ENCODE measurements at regions not wholly inside any gene's neighbourhood (a gene's known extent, or its start where the extent isn't known, plus 50 kb on each side); places are given as distances from the start of the nearest gene placed in this dataset.

- no TSS peak for BruUV-seq (replicated peaks)
- no peak overlapping the region for H3K4me3 Mint-ChIP-seq (ENCODE audit: low read depth, unreplicated experiment)
- intact Hi-C loops (cut with micrococcal nuclease; ENCODE audit: unreplicated experiment) = no loop called here
- no peak for DNase-seq
- H3K9me3 Mint-ChIP-seq (ENCODE audit: low read depth, unreplicated experiment) = no peaks in the 10 kb centered on the region
- no peaks in the 10 kb centered on the region for H3K27me3 Mint-ChIP-seq (ENCODE audit: unreplicated experiment)
- H3K27ac Mint-ChIP-seq (ENCODE audit: unreplicated experiment) = no peak overlapping the region
- no peak for TF ChIP-seq CTCF (IDR thresholded peaks at IDR 0.05; ENCODE audit: unreplicated experiment)
- no peaks in the 10 kb centered on the region for H3K36me3 Mint-ChIP-seq (ENCODE audit: insufficient read depth, unreplicated experiment)
- CTCF ChIA-PET = no interaction called here
- H3K4me1 Mint-ChIP-seq (ENCODE audit: low read depth, unreplicated experiment) = no peaks in the 10 kb centered on the region
Measured at GRCh38 chr9:79471580-79472543, 99.9 kb upstream of the TLE4 start.

DNA sequence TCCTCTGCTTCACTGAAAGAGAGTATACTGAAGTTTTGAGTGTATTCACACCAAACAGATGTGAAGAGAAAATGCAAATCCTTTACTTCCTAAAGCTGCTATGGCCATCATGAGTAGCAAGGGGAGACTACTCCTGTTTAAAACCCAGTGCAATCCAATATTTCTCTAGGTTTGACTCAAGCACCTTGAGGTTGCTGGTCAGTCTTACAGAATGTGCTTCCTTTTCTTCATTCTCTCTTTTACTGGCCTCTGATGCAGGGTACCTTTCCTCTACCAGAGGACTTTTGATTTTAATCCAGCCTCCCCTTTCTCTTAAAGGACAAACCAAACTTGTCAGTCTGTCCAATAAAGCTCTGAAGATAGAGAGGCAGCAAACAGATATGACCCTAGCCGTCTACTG is 98.1 kb upstream of the TLE4 start:
- Mint-ChIP-seq H3K27me3 (ENCODE audit: unreplicated experiment) (no peaks in the 10 kb centered on the region), H3K4me3 (ENCODE audit: low read depth, unreplicated experiment) (no peak overlapping the region), H3K27ac (ENCODE audit: unreplicated experiment) (no peak overlapping the region), H3K4me1 (ENCODE audit: low read depth, unreplicated experiment) (no peaks in the 10 kb centered on the region), H3K36me3 (ENCODE audit: insufficient read depth, unreplicated experiment) (no peaks in the 10 kb centered on the region), H3K9me3 (ENCODE audit: low read depth, unreplicated experiment) (no peaks in the 10 kb centered on the region)
- DNase-seq = no peak
- intact Hi-C loops (cut with micrococcal nuclease; ENCODE audit: unreplicated experiment) = no loop called here
- CTCF ChIA-PET = no interaction called here
- no peak for TF ChIP-seq CTCF (IDR thresholded peaks at IDR 0.05; ENCODE audit: unreplicated experiment)
- BruUV-seq (replicated peaks) = no TSS peak

DNA sequence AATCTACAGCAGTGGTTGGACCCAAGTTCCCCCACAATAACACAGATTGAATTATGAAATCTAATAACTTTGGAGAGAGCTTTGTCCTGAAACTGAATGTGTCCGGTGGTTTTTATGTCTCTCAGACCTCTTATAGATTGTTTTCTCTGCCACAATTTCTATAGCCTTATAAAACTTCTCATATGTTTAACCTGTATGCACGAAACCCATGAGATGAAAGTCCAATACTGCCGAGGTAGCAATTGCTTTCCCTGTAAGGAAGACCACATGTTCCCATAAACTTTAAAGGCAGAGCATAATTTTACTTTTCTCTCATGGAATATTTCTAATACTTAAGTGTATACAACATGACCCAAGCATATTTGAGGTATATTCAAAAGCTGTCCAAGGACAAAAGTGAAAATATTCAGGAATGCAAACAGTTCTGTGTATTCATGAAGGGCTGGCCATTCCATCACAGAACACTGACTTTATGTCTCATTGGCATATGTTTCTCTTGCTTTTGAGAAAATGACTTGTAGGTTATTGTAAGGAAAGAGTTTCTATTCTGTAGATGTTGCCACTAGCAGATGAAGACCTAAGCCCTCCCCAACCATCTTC is 94.4 kb upstream of the TLE4 start:
- BruUV-seq (replicated peaks) = no TSS peak
- CTCF ChIA-PET = no interaction called here
- Mint-ChIP-seq H3K4me3 (ENCODE audit: low read depth, unreplicated experiment) (no peak overlapping the region), H3K27ac (ENCODE audit: unreplicated experiment) (no peak overlapping the region), H3K27me3 (ENCODE audit: unreplicated experiment) (no peaks in the 10 kb centered on the region), H3K4me1 (ENCODE audit: low read depth, unreplicated experiment) (no peaks in the 10 kb centered on the region), H3K9me3 (ENCODE audit: low read depth, unreplicated experiment) (no peaks in the 10 kb centered on the region), H3K36me3 (ENCODE audit: insufficient read depth, unreplicated experiment) (no peaks in the 10 kb centered on the region)
- TF ChIP-seq CTCF (IDR thresholded peaks at IDR 0.05; ENCODE audit: unreplicated experiment) = no peak
- intact Hi-C loops (cut with micrococcal nuclease; ENCODE audit: unreplicated experiment) = no loop called here
- no peak for DNase-seq

- H3K4me1 Mint-ChIP-seq (ENCODE audit: low read depth, unreplicated experiment) = no peaks in the 10 kb centered on the region
- no peak overlapping the region for H3K4me3 Mint-ChIP-seq (ENCODE audit: low read depth, unreplicated experiment)
- no peak for TF ChIP-seq CTCF (IDR thresholded peaks at IDR 0.05; ENCODE audit: unreplicated experiment)
- no peak for DNase-seq
- CTCF ChIA-PET = interaction anchor here (0.5 kb wide), 1 partner anchor 35 kb away, joined by 3 read pairs; no protein-coding TSS in a partner anchor
- no peaks in the 10 kb centered on the region for H3K36me3 Mint-ChIP-seq (ENCODE audit: insufficient read depth, unreplicated experiment)
- intact Hi-C loops (cut with micrococcal nuclease; ENCODE audit: unreplicated experiment) = no loop called here
- BruUV-seq (replicated peaks) = no TSS peak
- H3K27ac Mint-ChIP-seq (ENCODE audit: unreplicated experiment) = no peak overlapping the region
- H3K27me3 Mint-ChIP-seq (ENCODE audit: unreplicated experiment) = no peaks in the 10 kb centered on the region
- H3K9me3 Mint-ChIP-seq (ENCODE audit: low read depth, unreplicated experiment) = no peaks in the 10 kb centered on the region
Measured at GRCh38 chr9:79477955-79478771, 93.6 kb upstream of the TLE4 start.
